CD4-positive, alpha-beta T cell treated with Interleukin-15 for 1 hour (primary cell): ENCODE measurements at regions not wholly inside any gene's neighbourhood (a gene's known extent, or its start where the extent isn't known, plus 50 kb on each side); places are given as distances from the start of the nearest gene placed in this dataset.
A peak's percentile ranks its signal among the peaks of the same experiment; 100 is the strongest.
"Not testable (repeated sequence)": the region's sequence is repeated elsewhere in the genome, so short reads cannot be mapped to it uniquely, and the experiment has no call there.

Source experiments
- DNase-seq: peaks from one replicate; pipeline ENCODE4 v3.0.0-alpha.2; 2020

- DNase-seq, result no peak
These were observed 109.4 kb upstream of the GSE1 start for GRCh38 chr16:85503679-85504231.

DNA sequence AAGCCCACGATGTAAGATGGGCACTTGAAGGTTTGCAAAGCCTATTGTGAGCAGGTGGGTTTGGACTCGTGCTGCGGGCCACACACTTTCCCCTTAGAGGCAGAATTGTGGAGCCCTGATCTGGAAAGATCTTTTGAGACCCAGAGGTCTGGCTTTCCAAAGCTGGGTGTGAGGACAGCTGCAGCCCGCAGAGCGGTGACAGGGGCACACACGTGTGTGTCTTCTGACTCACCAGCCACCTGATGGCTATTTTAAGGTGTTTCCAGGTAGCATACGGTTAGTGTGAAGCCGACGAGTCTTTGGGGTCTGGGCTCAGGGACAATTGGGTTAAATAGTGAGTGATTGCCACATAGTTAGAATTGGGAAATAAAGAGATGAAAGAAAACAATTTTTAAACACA, 108.9 kb upstream of the GSE1 start:
- no peak for DNase-seq

GRCh38 chr16:85505794-85506634, 107.1 kb upstream of the GSE1 start:
- no peak for DNase-seq

DNA sequence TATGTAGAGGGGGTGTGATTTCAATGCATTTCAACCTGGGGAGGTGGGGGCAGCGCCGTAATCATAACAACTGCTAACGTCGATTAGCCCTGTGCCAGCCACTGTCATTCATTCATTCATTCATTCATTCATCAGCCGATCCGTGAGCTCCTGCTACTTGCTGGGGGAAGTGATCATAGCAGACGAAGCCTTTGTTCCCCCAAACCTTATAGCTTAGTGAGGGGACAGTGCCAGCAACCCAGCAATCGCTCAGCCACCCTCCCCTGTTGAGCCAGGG, 106.5 kb upstream of the GSE1 start:
- no peak for DNase-seq

DNA sequence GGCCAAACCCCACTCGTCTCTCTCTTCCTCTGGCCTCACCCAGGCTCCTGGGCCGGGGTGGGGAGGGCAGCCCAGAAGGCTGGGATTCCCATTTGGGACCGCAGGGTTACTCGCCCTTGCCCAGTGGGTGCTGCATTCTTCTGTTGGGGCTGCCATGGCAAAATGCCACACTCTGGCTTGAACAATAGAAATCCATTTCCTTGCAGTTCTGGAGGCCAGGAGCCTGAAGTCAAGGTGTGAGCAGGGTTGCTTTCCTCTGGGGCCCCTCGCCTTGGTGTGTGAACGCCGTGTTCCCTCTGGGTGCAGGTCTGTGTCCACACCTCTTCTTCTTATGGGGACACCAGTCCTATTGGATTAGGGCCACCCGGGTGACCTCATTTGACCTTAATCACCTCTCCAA, 105.8 kb upstream of the GSE1 start:
- no peak for DNase-seq

GRCh38 chr16:85508388-85508787, 104.7 kb upstream of the GSE1 start:
- no peak for DNase-seq

DNA sequence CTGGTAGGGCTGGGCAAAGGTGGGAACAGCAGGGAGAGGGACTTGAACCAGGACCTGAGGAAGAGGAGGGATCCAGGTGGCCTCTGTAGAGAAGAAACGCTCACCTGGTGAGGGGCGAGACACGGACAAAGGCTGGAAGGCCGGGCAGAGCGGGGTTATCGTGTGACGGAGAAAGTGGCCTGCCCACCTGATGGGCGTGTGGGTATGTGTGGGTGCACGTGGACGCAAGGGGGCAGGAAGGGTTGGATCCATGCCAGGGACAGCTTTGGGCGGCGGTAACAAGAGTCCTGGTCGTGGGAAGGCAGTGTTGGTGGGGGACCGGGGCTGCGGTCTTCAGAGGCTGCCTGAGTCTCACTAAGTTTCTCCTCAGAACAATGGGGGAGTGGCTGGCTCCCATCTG, 104.1 kb upstream of the GSE1 start:
- DNase-seq, result no peak

DNA sequence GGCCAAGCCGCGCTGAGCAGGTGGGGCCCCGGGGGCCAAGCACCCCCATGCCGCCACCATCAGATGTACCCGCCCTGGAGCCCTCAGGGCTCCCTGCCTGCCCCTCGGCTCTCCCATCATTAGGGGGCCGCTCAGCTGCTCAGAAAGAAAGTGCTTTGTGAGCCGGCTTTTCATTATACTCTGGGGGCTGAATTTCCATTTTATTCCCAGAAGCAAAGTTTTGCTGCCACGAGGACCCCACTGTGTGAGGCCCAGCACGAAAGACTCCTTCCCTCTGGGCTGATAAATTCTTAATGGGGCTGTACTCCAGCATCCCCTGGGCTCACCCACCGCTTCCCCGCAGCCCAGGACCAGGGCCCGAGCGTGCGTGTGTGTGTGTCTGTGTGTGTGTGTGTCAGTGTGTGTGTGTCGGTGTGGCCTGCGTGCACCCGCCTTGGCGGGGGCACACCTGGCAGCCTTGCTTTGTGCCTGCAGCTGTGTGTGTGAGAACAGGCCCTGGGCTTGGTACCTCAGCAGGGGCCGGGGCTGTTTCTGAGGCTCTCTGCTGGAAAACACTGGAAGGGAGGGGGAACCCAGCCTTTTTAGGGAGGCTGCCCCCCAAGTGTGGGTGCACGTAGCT, 103.0 kb upstream of the GSE1 start:
- no peak for DNase-seq

DNA sequence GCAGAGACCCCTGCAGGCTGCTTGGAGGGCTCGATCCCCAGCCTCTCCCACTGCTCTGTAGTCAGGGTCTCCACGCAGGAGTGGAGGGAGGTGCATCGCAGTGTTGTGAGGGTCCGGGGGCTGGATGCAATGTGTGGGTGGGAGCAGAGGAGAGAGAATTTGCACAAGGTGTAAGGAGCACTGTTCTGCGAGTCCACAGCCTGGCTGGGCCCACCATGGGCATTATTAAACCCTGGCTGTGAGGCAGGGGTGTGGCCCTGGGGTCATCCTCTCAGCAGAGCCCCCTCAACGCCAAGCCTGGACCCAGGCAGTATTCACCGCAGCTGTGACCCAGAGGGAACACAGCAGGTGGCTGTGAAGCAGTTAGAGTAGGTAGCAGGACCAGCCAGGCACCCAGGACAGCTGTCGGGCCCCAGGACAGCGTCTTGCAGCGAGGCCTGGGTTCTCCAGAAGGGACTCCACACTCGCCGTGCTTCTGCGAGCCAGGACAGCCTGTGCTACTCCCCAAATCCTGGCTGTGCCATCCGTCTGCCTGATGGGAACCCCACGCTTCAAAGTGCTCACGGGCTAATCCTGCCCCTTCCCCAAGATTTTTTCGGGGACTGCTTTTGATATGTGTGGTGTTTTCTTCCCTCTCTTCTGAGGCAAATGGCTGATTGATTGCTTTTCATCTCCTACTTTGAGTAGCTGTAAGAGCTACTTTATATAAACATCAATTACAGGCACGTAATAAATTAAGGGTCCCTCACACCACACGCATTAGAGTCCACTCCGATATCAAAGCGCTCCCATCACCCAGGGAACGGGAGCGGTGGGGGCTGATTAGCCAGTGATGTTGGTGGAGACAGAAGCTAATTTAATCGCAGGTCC, 100.9 kb upstream of the GSE1 start:
- DNase-seq, result no peak

DNA sequence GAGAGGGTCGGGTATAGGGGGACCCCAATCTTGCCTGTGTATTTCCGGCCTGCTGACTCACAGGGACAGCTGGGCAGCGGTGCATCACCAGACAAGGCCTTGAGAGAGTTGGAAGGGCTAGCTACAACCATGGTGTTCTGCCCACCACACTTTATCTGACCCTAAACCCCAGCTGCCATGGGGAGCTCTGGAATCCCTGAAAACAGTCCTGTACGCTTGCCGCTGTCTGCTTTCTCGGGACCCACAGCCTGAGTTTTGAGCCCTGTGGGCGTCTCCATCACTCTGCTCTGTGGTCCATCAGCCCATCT, 100.4 kb upstream of the GSE1 start:
- no peak for DNase-seq

GRCh38 chr16:85513180-85513579, 99.9 kb upstream of the GSE1 start:
- no peak for DNase-seq

DNA sequence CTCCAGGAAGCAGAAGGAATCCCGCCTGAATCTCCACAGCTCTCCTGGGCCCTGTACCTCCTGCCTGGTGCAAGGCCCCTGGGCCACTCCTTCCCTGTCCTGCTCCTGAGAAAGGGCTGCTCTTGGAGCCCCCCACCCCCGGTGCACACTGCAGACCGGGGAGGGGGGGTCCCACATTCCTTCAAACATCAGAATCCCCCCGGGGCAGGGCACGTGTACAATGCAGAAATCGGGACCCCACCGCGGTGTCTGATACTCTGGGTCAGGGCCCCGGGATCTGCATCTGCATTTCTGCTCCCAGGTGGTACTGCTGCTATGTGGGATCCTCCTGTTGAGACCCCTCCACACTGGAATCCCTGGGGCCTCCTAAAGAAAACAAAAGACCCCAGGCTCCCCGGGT, 99.5 kb upstream of the GSE1 start:
- DNase-seq, result no peak

DNA sequence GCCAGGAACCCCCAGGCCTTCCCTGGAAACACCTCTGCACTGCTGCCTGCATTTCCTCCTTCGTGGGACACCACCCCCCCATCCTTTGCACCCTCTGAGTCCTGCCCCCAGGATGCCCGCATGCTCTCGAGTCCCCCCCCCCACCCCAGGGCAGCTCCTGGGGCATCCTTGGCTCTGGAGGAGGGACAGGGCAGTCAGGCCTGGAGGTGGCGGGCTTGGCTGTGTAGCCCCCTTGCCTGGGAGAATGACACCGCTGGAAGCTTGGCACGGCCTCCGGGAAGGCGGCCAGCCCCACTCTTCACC, 98.9 kb upstream of the GSE1 start:
- no peak for DNase-seq

DNA sequence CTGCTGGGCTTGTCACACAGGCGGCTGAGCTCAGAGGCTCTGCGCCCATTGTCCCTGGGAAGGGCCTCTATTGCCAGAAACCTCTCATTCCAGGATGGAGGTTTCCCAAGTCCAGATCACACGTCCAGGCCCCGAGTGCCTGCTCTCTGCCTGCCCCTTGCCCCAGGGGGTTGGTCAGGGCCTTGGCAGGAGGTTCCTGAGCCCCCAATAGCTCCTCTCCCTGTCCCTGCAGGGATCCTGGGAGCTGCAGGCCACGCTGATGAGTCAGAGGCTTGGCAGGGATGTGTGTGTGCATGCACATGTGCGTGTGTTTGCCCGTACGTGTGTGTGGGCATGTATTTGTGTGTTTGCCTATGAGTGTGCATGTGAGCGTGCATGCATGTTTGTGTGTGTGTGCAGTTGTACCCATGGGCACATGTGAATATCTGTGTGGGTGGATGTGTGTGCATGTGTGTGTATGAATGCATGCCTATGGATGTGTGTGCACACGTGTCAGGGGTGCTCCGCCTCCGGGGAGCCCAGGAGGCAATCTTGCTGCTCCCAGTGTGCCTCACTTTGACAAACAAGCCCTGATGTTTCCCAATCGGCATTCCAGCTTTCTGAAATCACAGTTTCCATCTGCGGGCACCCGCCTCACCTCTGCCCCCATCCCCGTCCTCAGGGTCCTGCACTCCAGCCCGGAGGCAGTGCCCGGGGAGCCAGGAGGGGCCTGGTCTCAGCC, 98.4 kb upstream of the GSE1 start:
- no peak for DNase-seq

DNA sequence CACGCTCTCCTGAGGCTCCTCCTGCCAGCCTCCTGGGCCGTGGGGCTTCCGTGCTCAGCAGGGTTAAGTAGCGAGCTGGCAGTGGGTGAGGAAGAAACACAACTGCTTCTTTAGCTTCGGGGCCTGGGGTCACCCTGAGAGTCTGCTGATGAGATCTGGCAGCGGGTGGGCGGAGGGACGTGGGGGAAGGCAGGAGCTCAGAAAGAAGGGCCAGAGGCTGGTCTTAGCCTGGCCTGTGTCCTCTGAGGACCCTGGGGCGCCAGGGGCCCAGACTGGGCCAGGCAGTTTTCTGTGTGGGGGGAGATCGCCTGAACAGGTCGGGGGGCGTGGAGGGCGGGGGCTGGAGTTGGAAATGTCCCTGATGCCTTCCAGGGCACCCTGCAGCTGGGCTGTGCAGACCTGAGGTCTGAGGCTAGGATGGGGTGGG, 97.8 kb upstream of the GSE1 start:
- no peak for DNase-seq

GRCh38 chr16:85515830-85516397, 97.2 kb upstream of the GSE1 start:
- DNase-seq, result no peak

DNA sequence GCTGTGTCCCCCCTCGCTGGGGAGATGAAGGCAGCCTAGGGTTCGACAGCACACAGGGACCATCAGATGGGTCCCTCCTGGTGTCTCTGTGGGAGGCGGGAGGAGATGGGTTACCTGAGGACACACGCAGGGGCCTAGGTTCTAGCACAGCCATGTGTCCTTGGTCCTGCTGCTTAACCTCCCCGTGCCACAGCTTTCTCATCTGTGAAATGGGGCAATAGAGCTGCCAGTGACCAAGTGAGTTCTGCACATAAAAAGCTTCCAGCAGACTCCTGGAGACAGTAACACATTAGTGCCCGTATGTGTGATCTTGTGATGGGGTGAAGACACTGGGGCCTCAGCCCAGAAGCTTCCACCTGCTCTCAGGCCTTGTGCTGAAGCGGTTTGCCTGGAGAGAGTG, 96.0 kb upstream of the GSE1 start:
- no peak for DNase-seq

DNA sequence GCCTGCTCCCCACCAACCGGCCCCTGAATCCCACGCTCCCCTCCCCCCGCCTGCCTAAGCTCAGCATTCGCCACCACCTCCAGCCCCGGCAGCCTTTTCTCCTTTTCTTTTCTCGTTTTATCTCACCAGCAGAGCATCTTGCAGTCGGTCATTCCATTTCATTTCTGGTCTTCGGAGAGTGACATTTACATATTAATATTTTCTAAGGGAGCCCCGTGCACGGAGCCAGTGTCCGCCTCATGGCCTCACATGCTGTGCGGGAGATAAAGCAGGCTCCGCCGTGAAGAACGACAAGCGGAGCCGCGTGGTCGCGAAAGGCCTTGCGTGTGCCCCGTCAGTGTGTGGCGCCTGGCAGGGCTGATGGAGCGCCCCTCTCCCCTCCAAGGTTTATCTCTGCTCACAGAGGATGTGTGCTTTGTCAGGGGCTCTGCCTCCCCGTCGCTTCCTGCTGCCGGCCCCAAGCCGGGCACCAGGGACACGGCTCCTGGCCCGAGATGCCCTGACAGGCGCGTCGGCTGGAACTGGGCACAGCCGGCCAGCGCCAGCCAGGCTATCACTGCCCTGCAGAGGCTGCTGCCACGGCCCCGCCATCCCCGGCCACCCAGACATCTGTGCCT, 95.5 kb upstream of the GSE1 start:
- no peak for DNase-seq

- no peak for DNase-seq
These were observed 94.6 kb upstream of the GSE1 start for GRCh38 chr16:85518398-85519049.

GRCh38 chr16:85519050-85519440, 94.1 kb upstream of the GSE1 start:
- DNase-seq, result not testable (repeated sequence)

- peak; percentile 31 for DNase-seq
These were observed 93.4 kb upstream of the GSE1 start for GRCh38 chr16:85519540-85520231.
